ENCODE measurements at regions not wholly inside any gene's neighbourhood (a gene's known extent, or its start where the extent isn't known, plus 50 kb on each side); places are given as distances from the start of the nearest gene placed in this dataset.
"Not testable (repeated sequence)": the region's sequence is repeated elsewhere in the genome, so short reads cannot be mapped to it uniquely, and the experiment has no call there.

- no peak overlapping the region for H3K27ac ChIP-seq
- H3K4me3 ChIP-seq, result no peak overlapping the region
These were observed 77.6 kb upstream of the ANKRD55 start for GRCh38 chr5:56310711-56311204.

- Histone ChIP-seq H3K4me3 (no peak overlapping the region), H3K27ac (no peak overlapping the region)
These were observed 76.2 kb upstream of the ANKRD55 start for GRCh38 chr5:56309262-56309826.

GRCh38 chr5:56307714-56308333 is 74.7 kb upstream of the ANKRD55 start:
- H3K27ac ChIP-seq, result no peak overlapping the region
- H3K4me3 ChIP-seq, result no peak overlapping the region

- Histone ChIP-seq H3K27ac (peak overlapping the region in 1 of 21 experiments; percentile 43), H3K4me3 (no peak overlapping the region)
These were observed 73.5 kb upstream of the ANKRD55 start for GRCh38 chr5:56306433-56307150.

GRCh38 chr5:56305001-56305950 is 72.1 kb upstream of the ANKRD55 start:
- Histone ChIP-seq H3K27ac (peak overlapping the region in 3 of 21 experiments; percentile 27 to 45 (median 43)), H3K4me3 (no peak overlapping the region)

GRCh38 chr5:56303511-56303910 is 70.4 kb upstream of the ANKRD55 start:
- H3K4me3 ChIP-seq, result no peak overlapping the region

GRCh38 chr5:56302027-56302426 is 68.9 kb upstream of the ANKRD55 start:
- no peak overlapping the region for H3K27ac ChIP-seq
- no peak overlapping the region for H3K4me3 ChIP-seq

More at GRCh38 chr5:56303511-56303910, 70.4 kb upstream of the ANKRD55 start:
- no peak overlapping the region for H3K27ac ChIP-seq

- Histone ChIP-seq H3K4me3 (no peak overlapping the region), H3K27ac (peak overlapping the region in 3 of 21 experiments; percentile 45 to 53 (median 49))
These were observed 67.9 kb upstream of the ANKRD55 start for GRCh38 chr5:56301069-56301468.

GRCh38 chr5:56299212-56299611 is 66.1 kb upstream of the ANKRD55 start:
- H3K4me3 ChIP-seq, result no peak overlapping the region
- no peak overlapping the region for H3K27ac ChIP-seq

GRCh38 chr5:56298336-56299090 is 65.4 kb upstream of the ANKRD55 start:
- Histone ChIP-seq H3K4me3 (no peak overlapping the region), H3K27ac (peak overlapping the region in 2 of 21 experiments; percentile 8 to 29)

GRCh38 chr5:56297851-56298250 is 64.7 kb upstream of the ANKRD55 start:
- H3K27ac ChIP-seq, result peak overlapping the region in 2 of 21 experiments; percentile 8 to 29
- H3K4me3 ChIP-seq, result no peak overlapping the region

GRCh38 chr5:56295311-56295710 is 62.2 kb upstream of the ANKRD55 start:
- H3K4me3 ChIP-seq, H3K27ac ChIP-seq: not testable (repeated sequence)

GRCh38 chr5:56294354-56294753 is 61.2 kb upstream of the ANKRD55 start:
- H3K4me3 ChIP-seq, result no peak overlapping the region
- H3K27ac ChIP-seq, result no peak overlapping the region

- not testable (repeated sequence) for H3K27ac ChIP-seq, H3K4me3 ChIP-seq
These were observed 59.7 kb upstream of the ANKRD55 start for GRCh38 chr5:56292874-56293273.

GRCh38 chr5:56291661-56292374 is 58.7 kb upstream of the ANKRD55 start:
- H3K27ac ChIP-seq, result no peak overlapping the region

GRCh38 chr5:56291079-56291643 is 58.0 kb upstream of the ANKRD55 start:
- no peak overlapping the region for H3K4me3 ChIP-seq
- H3K27ac ChIP-seq, result no peak overlapping the region

More at GRCh38 chr5:56291661-56292374, 58.7 kb upstream of the ANKRD55 start:
- no peak overlapping the region for H3K4me3 ChIP-seq

- Histone ChIP-seq H3K4me3 (no peak overlapping the region), H3K27ac (no peak overlapping the region)
These were observed 57.4 kb upstream of the ANKRD55 start for GRCh38 chr5:56290378-56291078.

Data from skin epidermis (tissue), 12 donors.